Occipital lobe (tissue), 1 donor: ENCODE measurements at regions not wholly inside any gene's neighbourhood (a gene's known extent, or its start where the extent isn't known, plus 50 kb on each side); places are given as distances from the start of the nearest gene placed in this dataset.
"Not testable (repeated sequence)": the region's sequence is repeated elsewhere in the genome, so short reads cannot be mapped to it uniquely, and the experiment has no call there.

Experiments used
- DNase-seq: peaks from one replicate; lab custom pipeline; 2025; lab: John Stamatoyannopoulos, UW

GRCh38 chr7:65146118-65146914 lies 139.8 kb upstream of the ERV3-1 start:
- not testable (repeated sequence) for DNase-seq

- not testable (repeated sequence) for DNase-seq
Observed at GRCh38 chr7:65145710-65146109, 139.2 kb upstream of the ERV3-1 start.

DNA sequence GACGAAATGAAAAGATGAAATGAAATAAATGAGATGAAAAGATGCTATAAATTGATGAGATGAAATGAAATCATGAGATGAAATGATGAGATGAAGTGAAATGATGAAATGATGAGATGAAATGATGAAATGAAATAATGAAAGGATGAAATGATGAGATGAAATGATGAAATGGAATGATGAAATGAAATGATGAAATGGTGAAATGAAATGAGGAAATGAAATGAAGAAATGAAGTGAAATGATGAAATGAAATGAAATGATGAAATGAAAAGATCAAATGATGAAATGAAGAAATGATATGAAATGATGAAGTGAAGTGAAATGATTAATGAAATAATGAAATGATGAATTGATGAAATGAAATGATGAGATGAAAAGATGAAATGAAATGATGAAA lies 138.5 kb upstream of the ERV3-1 start:
- not testable (repeated sequence) for DNase-seq

DNA sequence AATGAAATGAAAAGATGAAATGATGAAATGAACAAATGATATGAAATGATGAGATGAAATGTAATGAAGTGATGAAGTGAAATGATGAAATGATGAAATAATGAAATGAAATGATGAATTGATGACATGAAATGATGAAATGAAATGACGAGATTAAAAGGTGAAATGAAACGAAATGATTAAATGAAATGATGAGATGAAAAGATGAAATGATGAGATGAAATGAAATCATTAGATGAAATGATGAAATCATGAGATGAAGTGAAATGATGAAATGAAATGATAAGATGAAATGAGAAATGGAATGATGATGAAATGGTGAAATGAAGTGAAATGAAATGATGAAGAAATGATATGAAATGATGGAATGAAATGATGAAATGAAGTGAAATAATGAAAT lies 138.1 kb upstream of the ERV3-1 start:
- DNase-seq = not testable (repeated sequence)

- not testable (repeated sequence) for DNase-seq
Observed at GRCh38 chr7:65144119-65144518, 137.6 kb upstream of the ERV3-1 start.

DNA sequence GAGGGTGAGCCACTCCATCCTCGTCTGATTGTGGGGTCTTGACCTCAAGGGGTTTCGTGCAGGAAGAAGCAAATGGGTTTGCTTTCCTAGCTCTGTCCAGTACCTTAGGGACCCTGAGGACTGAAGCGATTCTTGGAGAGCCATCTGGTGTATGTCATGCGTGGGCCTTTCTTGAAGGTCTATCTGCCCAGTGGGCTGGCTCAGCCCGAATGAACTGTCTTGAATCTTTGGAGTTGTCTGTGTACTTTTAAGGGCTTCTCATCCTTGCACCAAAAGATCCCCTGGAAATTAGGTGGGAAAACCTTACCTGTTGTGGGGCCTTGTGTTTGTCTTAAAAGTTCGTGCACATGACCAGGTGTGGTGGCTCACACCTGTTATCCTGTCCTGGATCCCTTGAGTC lies 135.4 kb upstream of the ERV3-1 start:
- not testable (repeated sequence) for DNase-seq

GRCh38 chr7:65141405-65141778 lies 134.9 kb upstream of the ERV3-1 start:
- DNase-seq = not testable (repeated sequence)

DNA sequence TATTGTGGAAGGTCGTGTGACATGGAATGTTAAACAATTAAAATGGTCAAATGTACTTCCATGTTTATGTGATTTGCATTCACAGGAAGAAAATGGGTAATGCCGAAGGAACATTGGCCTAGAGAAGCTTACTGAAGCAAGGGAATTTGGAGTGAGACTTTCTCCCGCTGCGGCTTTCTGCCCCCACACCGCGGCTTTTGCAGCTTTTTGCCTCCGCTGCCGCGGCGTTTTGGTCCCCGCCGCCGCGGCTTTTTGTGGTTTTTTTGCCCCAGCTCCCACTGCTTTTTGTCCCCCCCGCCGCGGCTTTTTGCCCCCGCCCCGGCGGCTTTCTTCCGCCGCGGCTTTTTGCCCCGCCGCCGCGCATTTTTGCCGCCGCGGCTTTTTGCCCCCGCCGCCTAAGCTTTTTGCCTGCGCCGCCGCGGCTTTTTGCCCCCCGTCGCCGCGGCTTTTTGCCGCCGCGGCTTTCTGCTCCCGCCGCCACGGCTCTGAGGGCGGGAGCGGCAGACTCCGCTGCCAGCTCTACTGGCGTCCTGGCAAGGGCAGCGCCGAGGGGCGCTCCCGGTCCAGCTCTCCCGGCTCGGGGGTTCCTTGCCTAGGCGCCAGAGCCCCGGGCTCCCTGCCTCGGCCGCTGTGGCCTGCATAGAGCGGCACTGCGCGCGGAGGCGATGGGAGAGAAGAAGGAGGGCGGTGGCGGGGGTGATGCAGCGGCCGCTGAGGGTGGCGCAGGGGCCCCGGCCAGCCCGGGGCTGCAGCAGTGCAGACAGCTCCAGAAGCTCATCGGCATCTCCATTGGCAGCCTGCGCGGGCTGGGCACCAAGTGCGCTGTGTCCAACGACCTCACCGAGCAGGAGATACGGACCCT lies 134.3 kb upstream of the ERV3-1 start:
- DNase-seq = not testable (repeated sequence)

DNA sequence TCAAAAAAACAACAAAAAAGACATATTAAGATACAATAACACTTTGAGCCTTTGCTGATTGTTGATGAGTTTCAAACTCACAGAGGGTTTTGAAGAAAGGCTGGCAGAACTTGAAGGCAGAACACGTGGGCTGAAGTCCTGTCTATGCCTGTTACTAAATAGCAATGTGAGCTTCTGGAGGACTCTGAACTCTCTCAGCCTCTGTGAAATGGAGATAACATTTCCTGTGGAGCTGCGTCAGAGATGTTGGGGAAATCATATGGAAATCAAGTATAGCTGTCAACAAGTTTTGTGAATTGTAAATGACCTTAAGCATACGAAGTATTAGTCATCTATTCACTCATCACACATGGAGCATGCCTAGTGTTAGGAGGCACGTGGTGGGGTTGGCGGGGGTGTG lies 130.4 kb upstream of the ERV3-1 start:
- not testable (repeated sequence) for DNase-seq

- not testable (repeated sequence) for DNase-seq
Observed at GRCh38 chr7:65133087-65133486, 126.6 kb upstream of the ERV3-1 start.

DNA sequence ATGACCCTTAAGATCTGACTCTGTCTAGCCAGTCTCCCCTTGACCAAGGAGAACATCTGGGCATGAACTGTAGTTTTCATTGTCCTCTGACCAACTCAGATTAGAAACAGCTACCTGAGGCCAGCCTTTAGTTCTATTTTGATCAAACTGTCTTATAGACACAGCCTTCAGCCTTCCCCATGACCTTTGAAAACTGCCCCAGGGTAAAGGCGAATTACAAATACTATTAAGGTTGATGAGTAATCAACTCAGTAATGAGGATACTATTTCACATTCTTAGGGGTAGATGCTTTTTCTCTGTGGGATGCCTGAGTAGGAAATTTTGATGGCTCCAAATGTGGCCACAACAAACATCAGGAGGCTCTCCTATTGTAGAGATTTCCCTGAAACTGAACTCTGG lies 125.8 kb upstream of the ERV3-1 start:
- not testable (repeated sequence) for DNase-seq

DNA sequence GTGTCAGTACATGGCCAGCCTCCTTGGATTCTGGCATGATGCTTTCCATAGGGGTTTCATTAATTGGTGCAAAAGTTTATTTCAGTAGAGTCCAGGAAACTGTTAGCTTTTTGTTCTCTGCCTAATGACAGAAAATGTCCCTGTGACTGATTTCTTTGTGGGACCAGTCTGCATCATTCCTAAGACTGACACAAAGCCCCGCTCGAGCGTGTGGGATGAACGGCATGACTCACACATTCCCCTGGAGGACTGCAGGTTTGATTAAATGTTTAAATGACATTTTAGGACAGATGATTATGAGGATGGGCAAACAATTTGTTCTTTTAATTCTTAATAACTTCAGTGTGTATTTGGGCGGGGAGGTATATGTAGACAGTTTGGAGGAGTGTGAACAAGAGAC lies 120.9 kb upstream of the ERV3-1 start:
- not testable (repeated sequence) for DNase-seq

GRCh38 chr7:65124600-65124999 lies 118.1 kb upstream of the ERV3-1 start:
- not testable (repeated sequence) for DNase-seq

- not testable (repeated sequence) for DNase-seq
Observed at GRCh38 chr7:65105650-65106203, 99.2 kb upstream of the ERV3-1 start.

GRCh38 chr7:65100499-65100898 lies 94.0 kb upstream of the ERV3-1 start:
- DNase-seq = not testable (repeated sequence)

- not testable (repeated sequence) for DNase-seq
Observed at GRCh38 chr7:65081669-65082055, 75.2 kb upstream of the ERV3-1 start.

DNA sequence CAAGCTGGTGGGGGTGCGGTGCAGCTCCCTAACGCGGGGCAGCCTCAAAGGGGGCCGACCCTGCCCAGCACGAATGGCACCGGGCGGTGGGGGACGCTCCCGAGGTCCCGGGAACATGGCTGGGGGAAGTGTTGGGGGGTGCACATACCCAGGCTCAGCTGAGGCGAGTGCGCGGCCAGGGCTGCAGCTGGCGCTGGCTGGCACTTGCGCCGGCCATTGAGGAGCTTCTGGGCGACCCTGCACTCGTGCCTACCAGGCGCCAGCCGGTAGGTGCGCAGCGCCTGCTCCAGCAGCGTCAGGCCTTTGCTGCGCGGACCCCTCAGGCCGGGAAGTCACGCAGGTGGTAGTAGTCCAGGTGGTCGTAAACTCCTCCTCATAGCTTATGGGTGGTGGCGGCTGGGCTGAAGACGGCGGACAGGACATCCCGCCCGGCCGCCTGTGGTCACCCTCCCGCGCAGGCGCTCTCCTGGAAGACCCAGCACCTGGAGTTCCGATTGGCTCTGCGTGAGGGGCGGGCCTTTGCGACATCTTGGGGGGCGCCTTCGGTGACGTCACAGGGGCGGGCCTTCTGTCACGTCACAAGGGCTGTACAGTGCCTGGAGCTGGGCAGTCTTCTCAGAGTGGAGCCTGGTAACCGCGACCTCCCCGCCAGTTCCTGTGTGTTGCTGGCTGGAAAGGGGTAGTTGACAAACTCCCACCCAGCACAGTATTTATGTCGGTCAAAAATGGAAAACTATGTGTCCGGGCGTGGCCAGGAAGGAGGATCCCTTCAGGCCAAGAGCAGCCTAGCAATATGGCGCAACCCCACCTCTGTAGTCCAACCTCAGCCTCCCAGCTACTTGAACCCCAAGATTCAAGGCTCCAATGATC lies 74.5 kb upstream of the ERV3-1 start:
- peak; percentile 97 for DNase-seq

DNA sequence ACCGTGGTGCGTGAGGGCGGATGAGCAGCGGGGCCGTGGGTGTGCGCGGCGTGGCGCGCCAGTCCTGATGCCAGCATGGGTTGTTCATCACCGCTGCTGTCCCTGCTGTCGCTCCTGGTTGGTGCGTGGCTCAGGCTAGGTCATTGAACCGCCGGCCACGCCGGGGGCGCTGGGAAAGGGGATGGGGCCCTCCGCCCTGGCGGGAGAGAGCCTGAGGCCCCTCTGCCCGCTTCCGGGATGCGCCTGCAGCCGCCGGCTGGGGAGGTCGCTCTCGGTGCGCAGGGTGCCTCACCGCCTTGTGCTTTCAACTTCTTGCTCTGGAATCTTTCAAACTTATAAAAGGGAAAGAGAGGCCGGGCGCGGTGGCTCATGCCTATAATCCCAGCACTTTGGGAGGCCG lies 68.5 kb upstream of the ERV3-1 start:
- not testable (repeated sequence) for DNase-seq

- not testable (repeated sequence) for DNase-seq
Observed at GRCh38 chr7:65073160-65073559, 66.7 kb upstream of the ERV3-1 start.

GRCh38 chr7:65071854-65072431 lies 65.5 kb upstream of the ERV3-1 start:
- DNase-seq = not testable (repeated sequence)

DNA sequence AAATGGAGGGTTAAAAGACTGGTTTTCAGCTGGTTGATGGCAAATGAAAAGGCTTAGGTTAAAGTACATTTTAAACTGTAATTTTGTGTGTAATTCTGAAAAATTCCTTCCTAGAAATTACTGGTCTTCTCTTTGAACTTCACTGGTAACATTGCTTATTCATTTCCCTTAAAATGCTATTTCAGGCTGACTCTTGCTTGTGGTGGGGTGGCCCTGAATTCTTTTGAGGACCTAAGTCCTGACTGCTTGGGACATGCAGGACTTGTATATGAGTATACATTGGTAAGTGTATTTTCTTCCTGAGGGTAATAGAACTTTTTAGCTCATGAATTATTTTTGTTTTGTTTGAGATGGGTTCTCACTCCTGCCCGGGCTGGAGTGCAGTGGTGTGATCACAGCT lies 63.0 kb upstream of the ERV3-1 start:
- not testable (repeated sequence) for DNase-seq
